Fibroblast of pulmonary artery (primary cell): ENCODE measurements at regions not wholly inside any gene's neighbourhood (a gene's known extent, or its start where the extent isn't known, plus 50 kb on each side); places are given as distances from the start of the nearest gene placed in this dataset.
"Not testable (repeated sequence)": the region's sequence is repeated elsewhere in the genome, so short reads cannot be mapped to it uniquely, and the experiment has no call there.

ENCODE experiments used
- DNase-seq: peaks from one replicate; pipeline ENCODE4 v3.0.0-alpha.2; 2010; ENCODE audit warnings: low read depth
- H3K4me3 ChIP-seq: replicated peaks from 2 replicates; pipeline ENCODE4 v1.5.1; 2011; ENCODE audit warnings: low read depth, mild to moderate bottlenecking, control low read depth, low read length, moderate library complexity
- TF ChIP-seq, protein P1 (sequence below): IDR thresholded peaks from 2 replicates; pipeline ENCODE4 v1.5.1; 2011; ENCODE audit warnings: mild to moderate bottlenecking, control low read depth, low read length, inconsistent platforms; ENCODE audit errors: missing control alignments

GRCh38 chr3:94794563-94794962 lies 731.7 kb downstream of the NSUN3 start:
- no peak for DNase-seq
- no peak overlapping the region for H3K4me3 ChIP-seq
- TF ChIP-seq, protein P1, sequence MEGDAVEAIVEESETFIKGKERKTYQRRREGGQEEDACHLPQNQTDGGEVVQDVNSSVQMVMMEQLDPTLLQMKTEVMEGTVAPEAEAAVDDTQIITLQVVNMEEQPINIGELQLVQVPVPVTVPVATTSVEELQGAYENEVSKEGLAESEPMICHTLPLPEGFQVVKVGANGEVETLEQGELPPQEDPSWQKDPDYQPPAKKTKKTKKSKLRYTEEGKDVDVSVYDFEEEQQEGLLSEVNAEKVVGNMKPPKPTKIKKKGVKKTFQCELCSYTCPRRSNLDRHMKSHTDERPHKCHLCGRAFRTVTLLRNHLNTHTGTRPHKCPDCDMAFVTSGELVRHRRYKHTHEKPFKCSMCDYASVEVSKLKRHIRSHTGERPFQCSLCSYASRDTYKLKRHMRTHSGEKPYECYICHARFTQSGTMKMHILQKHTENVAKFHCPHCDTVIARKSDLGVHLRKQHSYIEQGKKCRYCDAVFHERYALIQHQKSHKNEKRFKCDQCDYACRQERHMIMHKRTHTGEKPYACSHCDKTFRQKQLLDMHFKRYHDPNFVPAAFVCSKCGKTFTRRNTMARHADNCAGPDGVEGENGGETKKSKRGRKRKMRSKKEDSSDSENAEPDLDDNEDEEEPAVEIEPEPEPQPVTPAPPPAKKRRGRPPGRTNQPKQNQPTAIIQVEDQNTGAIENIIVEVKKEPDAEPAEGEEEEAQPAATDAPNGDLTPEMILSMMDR = no peak

GRCh38 chr3:94799420-94800060 lies 736.7 kb downstream of the NSUN3 start:
- no peak for DNase-seq
- TF ChIP-seq, protein P1 = no peak
- no peak overlapping the region for H3K4me3 ChIP-seq

GRCh38 chr3:94811836-94812235 lies 749.0 kb downstream of the NSUN3 start:
- no peak for DNase-seq
- H3K4me3 ChIP-seq = no peak overlapping the region
- TF ChIP-seq, protein P1 = no peak

DNA sequence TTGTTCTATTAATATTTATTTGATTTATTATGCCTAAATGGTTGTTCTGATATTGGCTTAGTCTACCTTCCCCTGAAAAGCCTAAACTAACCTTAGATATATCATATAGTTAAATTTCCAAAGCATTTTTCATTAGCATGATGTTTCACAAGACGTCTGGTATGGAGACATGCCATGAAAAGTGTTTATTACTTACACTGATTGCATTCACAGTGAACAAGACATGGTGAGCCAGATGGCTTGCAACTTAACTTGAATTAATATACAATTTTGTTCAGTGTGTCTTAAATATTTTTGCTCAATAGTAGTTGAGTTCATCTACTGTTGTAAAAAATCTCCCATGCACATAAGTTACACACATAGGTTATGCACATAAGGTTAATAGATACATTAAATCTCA lies 758.4 kb downstream of the NSUN3 start:
- TF ChIP-seq, protein P1 = no peak
- DNase-seq = no peak
- no peak overlapping the region for H3K4me3 ChIP-seq

DNA sequence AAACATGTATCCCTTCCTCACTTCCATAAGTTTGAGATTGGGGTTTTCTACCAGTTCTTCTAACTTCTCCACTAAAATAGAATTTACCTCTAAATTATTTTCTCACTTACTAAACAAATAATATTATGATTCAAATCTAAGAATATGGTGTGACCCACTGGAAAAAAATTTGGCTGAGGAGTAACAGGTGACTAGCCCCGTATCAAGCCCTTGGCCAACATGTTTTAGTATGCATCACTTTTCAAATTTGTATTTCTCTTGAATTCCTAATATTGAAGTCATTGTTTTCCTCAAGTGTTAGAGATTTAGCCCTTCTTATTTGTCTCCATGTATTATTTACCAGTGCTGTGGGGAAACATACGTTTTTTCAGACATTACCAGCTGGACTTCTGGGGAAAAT lies 759.4 kb downstream of the NSUN3 start:
- no peak overlapping the region for H3K4me3 ChIP-seq
- no peak for DNase-seq
- TF ChIP-seq, protein P1 = no peak

- DNase-seq, H3K4me3 ChIP-seq: not testable (repeated sequence)
Observed at GRCh38 chr3:94846251-94846650, 783.4 kb downstream of the NSUN3 start.

GRCh38 chr3:94862703-94863102 lies 799.8 kb downstream of the NSUN3 start:
- no peak overlapping the region for H3K4me3 ChIP-seq
- DNase-seq = peak; percentile 18
- TF ChIP-seq, protein P1 = peak; percentile 46
